IPS-20b (cell line): ENCODE measurements at regions not wholly inside any gene's neighbourhood (a gene's known extent, or its start where the extent isn't known, plus 50 kb on each side); places are given as distances from the start of the nearest gene placed in this dataset.

Source experiments
- H3K27ac ChIP-seq: one replicate; pipeline ENCODE4 v1.5.1; 2013; ENCODE audit warnings: low read length
- H3K27me3 ChIP-seq: 2 replicates; pipeline ENCODE4 v1.6.1; 2013; ENCODE audit warnings: mild to moderate bottlenecking, low read length, inconsistent platforms; ENCODE audit not compliant: insufficient read depth
- H3K36me3 ChIP-seq: 2 replicates; pipeline ENCODE4 v1.6.1; 2013; ENCODE audit warnings: low read depth, mild to moderate bottlenecking, inconsistent platforms, low read length, moderate library complexity; ENCODE audit not compliant: insufficient read depth
- H3K4me1 ChIP-seq: 2 replicates; pipeline ENCODE4 v1.6.1; 2013; ENCODE audit warnings: mild to moderate bottlenecking, control low read depth, inconsistent platforms, low read length, moderate library complexity; ENCODE audit not compliant: insufficient read depth
- H3K4me3 ChIP-seq: 2 replicates; pipeline ENCODE4 v1.5.1; 2013; ENCODE audit warnings: mild to moderate bottlenecking, low read length, inconsistent platforms
- H3K9ac ChIP-seq: 2 replicates; pipeline ENCODE4 v1.6.1; 2013; ENCODE audit warnings: low read depth, mild to moderate bottlenecking, inconsistent platforms, low read length, moderate library complexity
- H3K9me3 ChIP-seq: 2 replicates; pipeline ENCODE4 v1.6.1; 2013; ENCODE audit warnings: mild to moderate bottlenecking, low read depth, low read length, inconsistent platforms; ENCODE audit not compliant: insufficient read depth

GRCh38 chr22:27440304-27440865, 361.2 kb downstream of the MN1 start:
- Histone ChIP-seq H3K4me1 (peaks cover 17% of the 10 kb centered on the region; the same call in 1 of the 2 replicates), H3K9ac (no peak overlapping the region), H3K4me3 (no peak overlapping the region), H3K36me3 (no peaks in the 10 kb centered on the region), H3K27ac (no peak overlapping the region), H3K9me3 (no peaks in the 10 kb centered on the region), H3K27me3 (no peaks in the 10 kb centered on the region)

- no peak overlapping the region for H3K9ac ChIP-seq
- no peaks in the 10 kb centered on the region for H3K9me3 ChIP-seq
- no peaks in the 10 kb centered on the region for H3K36me3 ChIP-seq
- no peaks in the 10 kb centered on the region for H3K27me3 ChIP-seq
- H3K4me3 ChIP-seq, result no peak overlapping the region
- H3K4me1 ChIP-seq, result peaks cover 11% of the 10 kb centered on the region; the same call in 1 of the 2 replicates
- no peak overlapping the region for H3K27ac ChIP-seq
These were observed 359.7 kb downstream of the MN1 start for GRCh38 chr22:27441706-27442475.

GRCh38 chr22:27443306-27443705, 358.2 kb downstream of the MN1 start:
- no peak overlapping the region for H3K27ac ChIP-seq
- no peak overlapping the region for H3K9ac ChIP-seq
- no peaks in the 10 kb centered on the region for H3K36me3 ChIP-seq
- H3K27me3 ChIP-seq, result no peaks in the 10 kb centered on the region
- H3K4me3 ChIP-seq, result no peak overlapping the region
- peaks cover 17% of the 10 kb centered on the region; the same call in 1 of the 2 replicates for H3K4me1 ChIP-seq
- H3K9me3 ChIP-seq, result no peaks in the 10 kb centered on the region

- Histone ChIP-seq H3K4me1 (peaks cover 20% of the 10 kb centered on the region; the same call in 1 of the 2 replicates), H3K27ac (no peak overlapping the region), H3K4me3 (no peak overlapping the region), H3K36me3 (no peaks in the 10 kb centered on the region), H3K27me3 (no peaks in the 10 kb centered on the region), H3K9ac (no peak overlapping the region), H3K9me3 (no peaks in the 10 kb centered on the region)
These were observed 355.7 kb downstream of the MN1 start for GRCh38 chr22:27445881-27446280.

GRCh38 chr22:27447289-27447688, 354.3 kb downstream of the MN1 start:
- Histone ChIP-seq H3K4me3 (no peak overlapping the region), H3K27me3 (no peaks in the 10 kb centered on the region), H3K27ac (no peak overlapping the region)

GRCh38 chr22:27450448-27450847, 351.1 kb downstream of the MN1 start:
- peaks cover 9% of the 10 kb centered on the region; the same call in 1 of the 2 replicates for H3K4me1 ChIP-seq
- H3K27me3 ChIP-seq, result no peaks in the 10 kb centered on the region
- H3K27ac ChIP-seq, result no peak overlapping the region
- H3K9me3 ChIP-seq, result no peaks in the 10 kb centered on the region
- H3K9ac ChIP-seq, result no peak overlapping the region
- no peak overlapping the region for H3K4me3 ChIP-seq
- no peaks in the 10 kb centered on the region for H3K36me3 ChIP-seq

More at GRCh38 chr22:27447289-27447688, 354.3 kb downstream of the MN1 start:
- peaks cover 20% of the 10 kb centered on the region; the same call in 1 of the 2 replicates for H3K4me1 ChIP-seq
- no peaks in the 10 kb centered on the region for H3K9me3 ChIP-seq
- no peak overlapping the region for H3K9ac ChIP-seq
- no peaks in the 10 kb centered on the region for H3K36me3 ChIP-seq

GRCh38 chr22:27452245-27452644, 349.3 kb downstream of the MN1 start:
- no peaks in the 10 kb centered on the region for H3K9me3 ChIP-seq
- no peak overlapping the region for H3K9ac ChIP-seq
- H3K36me3 ChIP-seq, result no peaks in the 10 kb centered on the region
- H3K4me1 ChIP-seq, result peaks cover 9% of the 10 kb centered on the region
- H3K27me3 ChIP-seq, result no peaks in the 10 kb centered on the region
- H3K4me3 ChIP-seq, result no peak overlapping the region
- H3K27ac ChIP-seq, result no peak overlapping the region

- no peaks in the 10 kb centered on the region for H3K27me3 ChIP-seq
- no peak overlapping the region for H3K9ac ChIP-seq
- no peak overlapping the region for H3K27ac ChIP-seq
- no peak overlapping the region for H3K4me3 ChIP-seq
- H3K9me3 ChIP-seq, result no peaks in the 10 kb centered on the region
- H3K4me1 ChIP-seq, result peaks cover 7% of the 10 kb centered on the region
- H3K36me3 ChIP-seq, result no peaks in the 10 kb centered on the region
These were observed 348.6 kb downstream of the MN1 start for GRCh38 chr22:27452922-27453321.

- Histone ChIP-seq H3K27ac (no peak overlapping the region), H3K9me3 (no peaks in the 10 kb centered on the region), H3K27me3 (peaks cover 2% of the 10 kb centered on the region; the same call in 1 of the 2 replicates), H3K9ac (no peak overlapping the region), H3K36me3 (no peaks in the 10 kb centered on the region), H3K4me3 (no peak overlapping the region), H3K4me1 (no peaks in the 10 kb centered on the region; the same call in 1 of the 2 replicates)
These were observed 347.8 kb downstream of the MN1 start for GRCh38 chr22:27453725-27454124.

GRCh38 chr22:27454807-27455450, 346.6 kb downstream of the MN1 start:
- Histone ChIP-seq H3K27ac (no peak overlapping the region), H3K27me3 (peaks cover 9% of the 10 kb centered on the region; the same call in 1 of the 2 replicates), H3K9ac (no peak overlapping the region), H3K4me3 (no peak overlapping the region), H3K4me1 (peaks cover 1% of the 10 kb centered on the region), H3K36me3 (no peaks in the 10 kb centered on the region), H3K9me3 (no peaks in the 10 kb centered on the region)

- Histone ChIP-seq H3K36me3 (no peaks in the 10 kb centered on the region), H3K9me3 (no peaks in the 10 kb centered on the region), H3K27me3 (peaks cover 12% of the 10 kb centered on the region; the same call in 1 of the 2 replicates), H3K9ac (no peak overlapping the region), H3K4me1 (peaks cover 7% of the 10 kb centered on the region), H3K27ac (no peak overlapping the region), H3K4me3 (no peak overlapping the region)
These were observed 346.0 kb downstream of the MN1 start for GRCh38 chr22:27455526-27455925.
